SK-N-MC (cell line): ENCODE measurements at regions not wholly inside any gene's neighbourhood (a gene's known extent, or its start where the extent isn't known, plus 50 kb on each side); places are given as distances from the start of the nearest gene placed in this dataset.

Experiments used
- EZH2 ChIP-seq: fragments of 200-600 bp; sonication (generic); IDR thresholded peaks from one replicate; pipeline ENCODE4 v1.6.1; 2017; ENCODE audit warnings: antibody characterized with exemption
- POLR2AphosphoS5 ChIP-seq: IDR thresholded peaks from 2 replicates; pipeline ENCODE4 v1.6.1; 2012; ENCODE audit warnings: mild to moderate bottlenecking, low read depth, low read length, borderline replicate concordance

DNA sequence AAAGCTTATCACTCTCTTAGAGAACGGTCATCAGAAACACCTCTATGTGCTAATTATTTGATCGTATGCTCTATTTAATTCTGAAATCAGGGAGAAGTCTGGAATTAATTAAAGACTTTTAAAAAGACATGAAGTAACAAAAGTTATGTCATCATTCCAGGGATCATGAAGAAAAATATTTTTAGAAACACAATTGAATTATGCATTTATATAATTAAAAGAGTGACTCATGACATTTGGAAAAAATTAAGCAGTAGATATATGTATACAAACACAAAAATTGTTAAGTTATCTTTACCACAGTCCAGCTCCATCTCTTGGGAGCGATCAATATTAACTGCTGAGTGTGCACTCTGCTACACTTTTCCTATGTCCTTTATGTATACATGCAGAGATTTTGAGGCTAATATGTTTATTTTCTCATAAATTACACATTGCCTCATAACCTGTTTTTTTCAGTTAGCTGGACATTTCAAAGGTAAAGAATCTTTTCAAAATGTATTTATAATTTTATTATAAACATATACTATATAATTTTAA, 717.7 kb downstream of the GBE1 start:
- TF ChIP-seq POLR2AphosphoS5 (no peak), EZH2 (no peak)
